Subcutaneous abdominal adipose tissue (tissue), 5 donors: ENCODE measurements at regions not wholly inside any gene's neighbourhood (a gene's known extent, or its start where the extent isn't known, plus 50 kb on each side); places are given as distances from the start of the nearest gene placed in this dataset.

Experiments used
- H3K27ac ChIP-seq: one replicate; pipeline ENCODE4 v1.7.0; 2013; ENCODE audit warnings: low read depth, mild to moderate bottlenecking, inconsistent platforms, low read length, moderate library complexity
- H3K27me3 ChIP-seq, 5 donors: one replicate each; pipeline ENCODE4 v1.7.0; 2013; ENCODE audit warnings: low read length in 5 of 5, inconsistent platforms in 1 of 5; ENCODE audit not compliant: control insufficient read depth in 5 of 5, insufficient read depth in 4 of 5
- H3K36me3 ChIP-seq, 5 donors: one replicate each; pipeline ENCODE4 v1.7.0; 2013; ENCODE audit warnings: low read length in 5 of 5; ENCODE audit not compliant: control insufficient read depth in 5 of 5, insufficient read depth in 5 of 5
- H3K4me1 ChIP-seq, 5 donors: one replicate each; pipeline ENCODE4 v1.7.0; 2013; ENCODE audit warnings: low read length in 5 of 5, mild to moderate bottlenecking in 3 of 5, moderate library complexity in 1 of 5; ENCODE audit not compliant: control insufficient read depth in 5 of 5, insufficient read depth in 5 of 5
- H3K4me3 ChIP-seq, 5 donors: one replicate each; pipeline ENCODE4 v1.7.0; 2013; ENCODE audit warnings: low read length in 5 of 5, low read depth in 1 of 5
- H3K9ac ChIP-seq, 5 donors: one replicate each; pipeline ENCODE4 v1.7.0; 2013; ENCODE audit warnings: low read length in 5 of 5, mild to moderate bottlenecking in 4 of 5, moderate library complexity in 3 of 5
- H3K9me3 ChIP-seq, 5 donors: one replicate each; pipeline ENCODE4 v1.7.0; 2013; ENCODE audit warnings: low read length in 5 of 5; ENCODE audit not compliant: control insufficient read depth in 5 of 5
- donor health status: healthy.
- donor health status: healthy.
- donor health status: healthy.
- donor health status: healthy.
- donor health status: healthy.

DNA sequence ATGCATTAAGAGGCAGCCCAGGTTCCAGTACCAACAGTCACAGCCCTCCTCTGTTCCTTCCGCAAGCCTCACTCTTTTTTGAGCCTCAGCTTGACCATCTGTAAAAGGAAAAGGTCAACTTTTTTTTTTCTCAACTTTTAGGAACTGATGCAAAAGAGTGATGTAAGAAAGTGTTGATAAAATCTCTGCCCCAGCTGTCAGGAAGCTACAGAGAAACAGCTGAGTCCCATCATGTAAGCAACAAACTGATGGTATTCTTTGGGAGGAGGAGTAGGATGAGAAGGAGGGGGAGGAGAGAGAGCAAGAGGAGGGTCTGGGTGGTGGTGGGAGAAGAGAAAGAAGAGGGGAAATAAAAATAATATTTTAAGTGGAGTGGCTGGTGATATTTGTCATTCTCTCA lies 233.9 kb upstream of the TSHZ3 start:
- Histone ChIP-seq H3K27ac (no peak overlapping the region), H3K36me3 (no peaks in the 10 kb centered on the region), H3K4me3 (no peak overlapping the region), H3K27me3 (peaks cover 0 to 2% (median 0%) of the 10 kb centered on the region in 5 donors), H3K4me1 (no peaks in the 10 kb centered on the region), H3K9ac (no peak overlapping the region), H3K9me3 (no peaks in the 10 kb centered on the region)

DNA sequence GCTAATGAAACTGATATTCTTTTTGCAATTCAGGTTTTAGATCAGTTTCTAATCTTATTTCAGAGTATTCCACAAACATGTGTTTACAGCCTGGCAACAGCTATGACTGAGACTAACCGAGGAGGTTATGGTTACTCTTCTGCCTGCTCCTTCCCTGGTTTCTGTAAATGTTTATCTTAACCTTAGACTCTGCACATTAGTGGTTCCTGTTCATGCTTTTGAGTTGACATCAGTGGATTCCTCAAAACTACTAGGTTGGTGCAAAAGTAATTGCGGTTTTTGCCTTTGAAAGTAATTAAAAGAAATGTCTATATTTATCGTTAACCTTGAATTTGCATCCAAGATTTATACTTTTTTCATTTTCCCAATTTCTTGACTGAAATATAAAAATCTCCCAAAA lies 237.0 kb upstream of the TSHZ3 start:
- Histone ChIP-seq H3K4me3 (no peak overlapping the region), H3K36me3 (no peaks in the 10 kb centered on the region), H3K9ac (no peak overlapping the region), H3K9me3 (no peaks in the 10 kb centered on the region), H3K4me1 (no peaks in the 10 kb centered on the region), H3K27ac (no peak overlapping the region), H3K27me3 (peaks cover 0 to 6% (median 3%) of the 10 kb centered on the region in 5 donors)

DNA sequence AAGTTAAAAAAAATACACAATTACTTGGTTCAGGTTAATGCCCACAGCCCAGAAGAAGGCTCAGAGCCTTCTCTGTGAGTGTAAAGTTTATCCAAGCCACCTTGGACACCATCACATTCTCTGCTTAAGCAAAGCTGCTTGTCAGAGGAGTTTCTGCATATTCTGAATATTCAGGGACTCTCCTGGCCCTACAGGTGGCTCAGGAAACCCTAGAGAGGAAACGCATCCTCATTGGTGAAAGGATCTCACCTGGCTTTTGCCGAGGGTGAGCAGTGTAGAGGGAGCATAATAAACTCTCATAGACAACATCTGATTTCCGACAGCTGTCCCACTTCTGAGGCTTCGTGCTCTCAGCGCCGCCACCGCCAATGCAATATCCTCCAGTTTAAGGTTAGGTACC lies 239.9 kb upstream of the TSHZ3 start:
- H3K9ac ChIP-seq = no peak overlapping the region
- no peak overlapping the region for H3K4me3 ChIP-seq
- H3K27me3 ChIP-seq = peaks cover 0 to 7% (median 3%) of the 10 kb centered on the region in 5 donors
- no peaks in the 10 kb centered on the region for H3K4me1 ChIP-seq
- no peaks in the 10 kb centered on the region for H3K36me3 ChIP-seq
- H3K9me3 ChIP-seq = no peaks in the 10 kb centered on the region
- H3K27ac ChIP-seq = no peak overlapping the region

DNA sequence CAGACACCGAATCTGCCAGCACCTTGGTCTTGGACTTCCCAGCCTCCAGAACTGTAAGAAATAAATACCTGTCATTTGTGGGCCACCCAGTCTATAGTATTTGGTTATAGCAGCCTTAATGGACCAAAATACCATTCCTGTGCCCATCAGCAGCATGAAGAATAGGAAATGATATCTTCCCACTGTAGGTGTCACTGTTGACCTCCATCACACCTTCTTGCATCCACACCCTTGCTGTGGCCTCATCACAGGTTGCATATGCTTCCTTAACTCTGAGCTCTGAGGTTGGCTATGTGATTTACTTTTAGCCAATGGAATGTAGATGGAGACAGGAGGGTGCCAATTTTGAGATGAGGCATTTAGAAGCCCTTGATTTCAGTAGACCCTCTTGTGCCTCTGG lies 242.0 kb upstream of the TSHZ3 start:
- peaks cover 0 to 10% (median 3%) of the 10 kb centered on the region in 5 donors for H3K27me3 ChIP-seq
- H3K9me3 ChIP-seq = no peaks in the 10 kb centered on the region
- H3K9ac ChIP-seq = no peak overlapping the region
- H3K4me3 ChIP-seq = no peak overlapping the region
- H3K4me1 ChIP-seq = no peaks in the 10 kb centered on the region
- no peaks in the 10 kb centered on the region for H3K36me3 ChIP-seq
- H3K27ac ChIP-seq = no peak overlapping the region

GRCh38 chr19:31592456-31592855 lies 243.2 kb upstream of the TSHZ3 start:
- no peaks in the 10 kb centered on the region for H3K4me1 ChIP-seq

GRCh38 chr19:31594701-31595100 lies 245.5 kb upstream of the TSHZ3 start:
- H3K9ac ChIP-seq = no peak overlapping the region
- H3K27me3 ChIP-seq = peaks cover 0 to 9% (median 3%) of the 10 kb centered on the region in 5 donors
- no peaks in the 10 kb centered on the region for H3K36me3 ChIP-seq
- H3K4me1 ChIP-seq = no peaks in the 10 kb centered on the region
- H3K27ac ChIP-seq = no peak overlapping the region
- no peaks in the 10 kb centered on the region for H3K9me3 ChIP-seq
- no peak overlapping the region for H3K4me3 ChIP-seq

More at GRCh38 chr19:31592456-31592855, 243.2 kb upstream of the TSHZ3 start:
- no peak overlapping the region for H3K9ac ChIP-seq
- H3K4me3 ChIP-seq = no peak overlapping the region
- no peak overlapping the region for H3K27ac ChIP-seq
- peaks cover 0 to 10% (median 3%) of the 10 kb centered on the region in 5 donors for H3K27me3 ChIP-seq
- no peaks in the 10 kb centered on the region for H3K36me3 ChIP-seq
- H3K9me3 ChIP-seq = no peaks in the 10 kb centered on the region

DNA sequence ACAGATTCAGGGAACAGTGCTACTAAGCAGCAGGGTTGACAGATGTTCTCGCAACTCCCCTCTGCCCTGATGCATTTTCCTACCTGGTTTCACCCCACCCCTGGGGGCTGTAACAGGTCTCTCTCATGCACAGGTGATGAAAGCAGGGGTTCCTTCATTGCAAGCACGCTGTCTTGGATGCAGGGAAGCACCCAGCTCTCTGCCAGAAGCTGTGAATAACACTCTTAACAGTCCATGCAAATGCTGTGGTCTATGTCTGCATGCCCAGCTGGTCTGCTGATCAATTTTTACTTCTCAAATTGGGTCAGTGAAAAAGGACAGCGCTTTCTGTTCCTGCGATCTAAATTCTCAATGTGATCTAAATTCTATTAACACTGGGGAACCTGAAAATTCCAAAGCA lies 246.3 kb upstream of the TSHZ3 start:
- Histone ChIP-seq H3K27me3 (peaks cover 0 to 6% (median 1%) of the 10 kb centered on the region in 5 donors), H3K9ac (no peak overlapping the region), H3K27ac (no peak overlapping the region), H3K9me3 (no peaks in the 10 kb centered on the region), H3K4me1 (no peaks in the 10 kb centered on the region), H3K36me3 (no peaks in the 10 kb centered on the region), H3K4me3 (no peak overlapping the region)

DNA sequence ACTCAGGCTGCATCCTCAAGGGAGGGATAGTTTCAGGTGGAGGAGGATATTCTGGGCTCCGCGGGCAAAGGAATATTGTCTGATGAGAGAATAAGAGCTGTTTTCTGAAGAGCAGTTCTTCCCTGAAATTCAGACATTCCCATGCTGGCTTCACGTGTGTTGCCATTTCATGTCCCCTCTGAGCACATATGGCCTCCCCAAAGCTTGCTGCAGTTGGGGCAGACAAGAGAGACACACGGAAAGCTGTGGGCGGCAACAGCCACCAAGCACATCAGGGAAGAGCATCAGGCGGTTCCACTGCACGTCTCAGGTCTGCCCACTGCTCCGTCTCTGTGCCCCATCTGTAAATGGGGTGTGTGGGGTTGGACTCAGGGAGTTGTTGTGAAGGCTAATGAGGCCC lies 247.5 kb upstream of the TSHZ3 start:
- no peaks in the 10 kb centered on the region for H3K36me3 ChIP-seq
- no peak overlapping the region for H3K9ac ChIP-seq
- H3K27ac ChIP-seq = no peak overlapping the region
- H3K4me3 ChIP-seq = no peak overlapping the region
- peaks cover 0 to 6% (median 0%) of the 10 kb centered on the region in 5 donors for H3K27me3 ChIP-seq
- no peaks in the 10 kb centered on the region for H3K4me1 ChIP-seq
- H3K9me3 ChIP-seq = no peaks in the 10 kb centered on the region

GRCh38 chr19:31597616-31598015 lies 248.4 kb upstream of the TSHZ3 start:
- Histone ChIP-seq H3K27ac (no peak overlapping the region), H3K36me3 (no peaks in the 10 kb centered on the region), H3K27me3 (peaks cover 0 to 3% (median 0%) of the 10 kb centered on the region in 5 donors)

DNA sequence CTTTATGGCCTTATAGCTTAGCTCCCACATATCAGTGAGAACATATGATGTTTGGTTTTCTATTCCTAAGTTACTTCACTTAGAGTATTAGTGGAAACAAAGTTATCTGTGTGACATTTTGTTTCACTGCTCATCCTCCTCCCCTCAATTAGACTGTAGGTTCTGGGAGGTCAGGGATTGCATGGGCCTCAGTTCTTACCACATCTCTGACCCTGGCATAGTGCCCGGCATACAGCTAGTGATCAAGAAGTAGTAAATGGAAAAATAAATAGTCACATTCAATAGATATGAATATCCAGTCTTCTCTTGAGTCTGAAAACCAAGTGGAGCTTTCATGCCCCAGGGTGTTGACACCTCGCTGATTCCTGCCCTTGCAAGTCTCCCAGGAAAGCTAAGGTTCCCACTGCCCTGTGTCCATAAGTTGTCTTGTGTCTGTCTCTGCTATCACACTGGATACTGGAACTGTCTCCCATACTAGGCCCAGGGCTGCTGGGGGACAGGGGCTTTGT lies 249.5 kb upstream of the TSHZ3 start:
- Histone ChIP-seq H3K9me3 (no peaks in the 10 kb centered on the region), H3K36me3 (no peaks in the 10 kb centered on the region), H3K9ac (no peak overlapping the region), H3K27me3 (peaks cover 0 to 3% (median 0%) of the 10 kb centered on the region in 5 donors), H3K4me1 (no peaks in the 10 kb centered on the region), H3K27ac (no peak overlapping the region), H3K4me3 (no peak overlapping the region)

More at GRCh38 chr19:31597616-31598015, 248.4 kb upstream of the TSHZ3 start:
- Histone ChIP-seq H3K4me1 (no peaks in the 10 kb centered on the region), H3K9me3 (no peaks in the 10 kb centered on the region), H3K4me3 (no peak overlapping the region), H3K9ac (no peak overlapping the region)
